ENCODE measurements at regions not wholly inside any gene's neighbourhood (a gene's known extent, or its start where the extent isn't known, plus 50 kb on each side); places are given as distances from the start of the nearest gene placed in this dataset.

- no peak for TF ChIP-seq ZNF317 (CRISPR knock-in tag; IDR thresholded peaks at IDR 0.05; ENCODE audit: borderline replicate concordance, low read depth)
- TF ChIP-seq IRF1 (CRISPR knock-in tag; IDR thresholded peaks at IDR 0.05) = no peak
- TF ChIP-seq JAZF1 (CRISPR knock-in tag; IDR thresholded peaks at IDR 0.05) = no peak
- TF ChIP-seq ARID4B (CRISPR knock-in tag; IDR thresholded peaks at IDR 0.05; ENCODE audit: borderline replicate concordance) = no peak
- TF ChIP-seq TEAD4 (CRISPR knock-in tag; IDR thresholded peaks at IDR 0.05) = no peak
- TF ChIP-seq TEAD1 (CRISPR knock-in tag; IDR thresholded peaks at IDR 0.05) = no peak
- TF ChIP-seq PRDM15 (CRISPR knock-in tag; IDR thresholded peaks at IDR 0.05) = no peak
- TF ChIP-seq MLX (CRISPR knock-in tag; IDR thresholded peaks at IDR 0.05) = no peak
- TF ChIP-seq MXD4 (CRISPR knock-in tag; IDR thresholded peaks at IDR 0.05; ENCODE audit: borderline replicate concordance) = no peak
- no peak for TF ChIP-seq ZMAT4 (CRISPR knock-in tag; IDR thresholded peaks at IDR 0.05)
These were observed 385.4 kb upstream of the SEMA6D start (continued) for GRCh38 chr15:47331829-47332393.

- H3K4me3 Mint-ChIP-seq = no peak overlapping the region
- ATAC-seq = no peak
- H3K36me3 Mint-ChIP-seq = no peaks in the 10 kb centered on the region; the same call in 1 of the 2 replicates
- no peak for TF ChIP-seq NR3C1 (CRISPR knock-in tag; conservative IDR thresholded peaks at IDR 0.05; ENCODE audit: low read depth)
- no peak for TF ChIP-seq MLX (CRISPR knock-in tag; IDR thresholded peaks at IDR 0.05)
- no peak for TF ChIP-seq AFF4 (CRISPR knock-in tag; IDR thresholded peaks at IDR 0.05; ENCODE audit: borderline replicate concordance)
- no peak for TF ChIP-seq ZNF232 (CRISPR knock-in tag; IDR thresholded peaks at IDR 0.05)
- TF ChIP-seq EMX1 (CRISPR knock-in tag; IDR thresholded peaks at IDR 0.05) = no peak
- TF ChIP-seq PRDM15 (CRISPR knock-in tag; IDR thresholded peaks at IDR 0.05) = no peak
- TF ChIP-seq TP53 (CRISPR knock-in tag; IDR thresholded peaks at IDR 0.05) = no peak
- TF ChIP-seq RELA (CRISPR knock-in tag; IDR thresholded peaks at IDR 0.05; ENCODE audit: borderline replicate concordance) = no peak
- TF ChIP-seq ELF4 (CRISPR knock-in tag; IDR thresholded peaks at IDR 0.05; ENCODE audit: low read depth) = no peak
These were observed 384.8 kb upstream of the SEMA6D start for GRCh38 chr15:47332481-47332880.

More at GRCh38 chr15:47332481-47332880, 384.8 kb upstream of the SEMA6D start:
- ChIA-PET CTCF (interaction anchor here (0.7 kb wide), 1 partner anchor 136 kb away, joined by 3 read pairs; no protein-coding TSS in a partner anchor), POLR2A (no interaction called here)
- no peak for DNase-seq (ENCODE audit: low spot score)
- H3K4me1 Mint-ChIP-seq = peaks cover 12% of the 10 kb centered on the region
- no peaks in the 10 kb centered on the region for H3K9me3 Mint-ChIP-seq
- H3K27ac Mint-ChIP-seq = no peak overlapping the region
- H3K27me3 Mint-ChIP-seq (ENCODE audit: low read depth) = peaks cover 6% of the 10 kb centered on the region

Data from WTC11 (cell line).